22Rv1 (cell line): ENCODE measurements at regions not wholly inside any gene's neighbourhood (a gene's known extent, or its start where the extent isn't known, plus 50 kb on each side); places are given as distances from the start of the nearest gene placed in this dataset.

ENCODE experiments used
- ZFX ChIP-seq: fragments of 450-650 bp; IDR thresholded peaks from 2 replicates; pipeline ENCODE4 v1.6.1; 2017; ENCODE audit warnings: antibody characterized with exemption, borderline replicate concordance
- TF ChIP-seq, protein P1 (sequence below): fragments of 450-650 bp; IDR thresholded peaks from 2 replicates; pipeline ENCODE4 v1.5.1; 2017; ENCODE audit warnings: mild to moderate bottlenecking

DNA sequence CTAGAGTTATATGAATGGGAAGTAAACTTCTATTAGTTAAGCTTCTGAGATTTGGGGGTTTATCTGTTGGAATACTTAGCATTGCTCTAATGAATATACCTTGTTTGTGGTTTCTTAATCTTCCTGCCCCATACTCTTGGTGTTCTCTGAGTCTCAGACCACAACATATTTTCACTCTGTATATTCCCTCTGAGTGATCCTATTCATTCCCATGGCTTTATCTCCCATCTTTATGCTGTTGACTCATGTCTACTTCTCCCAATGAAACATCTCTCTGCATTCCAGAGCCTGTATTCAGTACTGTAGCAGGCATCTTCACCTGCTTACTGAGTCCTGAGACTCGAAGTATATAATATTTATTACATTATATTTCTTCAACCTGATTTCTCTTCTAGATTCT lies 283.7 kb upstream of the MAP3K7 start:
- TF ChIP-seq, protein P1, sequence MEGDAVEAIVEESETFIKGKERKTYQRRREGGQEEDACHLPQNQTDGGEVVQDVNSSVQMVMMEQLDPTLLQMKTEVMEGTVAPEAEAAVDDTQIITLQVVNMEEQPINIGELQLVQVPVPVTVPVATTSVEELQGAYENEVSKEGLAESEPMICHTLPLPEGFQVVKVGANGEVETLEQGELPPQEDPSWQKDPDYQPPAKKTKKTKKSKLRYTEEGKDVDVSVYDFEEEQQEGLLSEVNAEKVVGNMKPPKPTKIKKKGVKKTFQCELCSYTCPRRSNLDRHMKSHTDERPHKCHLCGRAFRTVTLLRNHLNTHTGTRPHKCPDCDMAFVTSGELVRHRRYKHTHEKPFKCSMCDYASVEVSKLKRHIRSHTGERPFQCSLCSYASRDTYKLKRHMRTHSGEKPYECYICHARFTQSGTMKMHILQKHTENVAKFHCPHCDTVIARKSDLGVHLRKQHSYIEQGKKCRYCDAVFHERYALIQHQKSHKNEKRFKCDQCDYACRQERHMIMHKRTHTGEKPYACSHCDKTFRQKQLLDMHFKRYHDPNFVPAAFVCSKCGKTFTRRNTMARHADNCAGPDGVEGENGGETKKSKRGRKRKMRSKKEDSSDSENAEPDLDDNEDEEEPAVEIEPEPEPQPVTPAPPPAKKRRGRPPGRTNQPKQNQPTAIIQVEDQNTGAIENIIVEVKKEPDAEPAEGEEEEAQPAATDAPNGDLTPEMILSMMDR = no peak
- TF ChIP-seq ZFX = no peak
